Coronary artery (tissue), 2 donors: ENCODE measurements at regions not wholly inside any gene's neighbourhood (a gene's known extent, or its start where the extent isn't known, plus 50 kb on each side); places are given as distances from the start of the nearest gene placed in this dataset.
A peak's percentile ranks its signal among the peaks of the same experiment; 100 is the strongest.

Experiments used
- DNase-seq: peaks from one replicate; pipeline ENCODE4 v3.0.0-alpha.2; 2017; ENCODE audit warnings: low spot score
- H3K27ac ChIP-seq, 2 donors: fragments of 200-600 bp; sonication (generic); one replicate each; pipeline ENCODE4 v1.5.1; 2016 to 2019
- H3K4me3 ChIP-seq: fragments of 200-600 bp; sonication (generic); 2 replicates; pipeline ENCODE4 v1.5.1; 2016; ENCODE audit warnings: mild to moderate bottlenecking, moderate library complexity
- TF ChIP-seq, protein P1 (sequence below): fragments of 200-600 bp; sonication (generic); IDR thresholded peaks from one replicate; pipeline ENCODE4 v1.5.1; 2019; ENCODE audit warnings: antibody characterized with exemption

DNA sequence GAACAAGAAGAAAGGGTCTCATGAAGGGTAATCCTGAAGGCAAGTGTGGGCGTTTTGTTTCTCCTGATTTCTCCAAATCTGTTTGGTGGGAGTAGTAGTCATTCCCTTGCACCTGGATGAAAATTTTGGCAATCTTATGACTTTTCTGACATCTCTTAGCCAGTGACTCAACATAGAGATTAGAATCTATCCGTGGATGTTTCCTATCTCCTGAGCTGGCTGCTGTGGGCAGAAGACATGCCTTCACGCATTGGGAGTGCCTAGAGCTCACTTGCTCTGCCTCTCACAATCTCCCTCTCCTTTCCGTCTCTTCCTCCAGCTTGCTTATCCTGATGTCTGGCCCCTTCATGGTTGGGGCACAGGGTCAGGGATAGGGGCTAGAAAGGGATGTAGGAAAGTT, 174.2 kb upstream of the NFIA start:
- Histone ChIP-seq H3K4me3 (no peak overlapping the region), H3K27ac (no peak overlapping the region)
- TF ChIP-seq, protein P1, sequence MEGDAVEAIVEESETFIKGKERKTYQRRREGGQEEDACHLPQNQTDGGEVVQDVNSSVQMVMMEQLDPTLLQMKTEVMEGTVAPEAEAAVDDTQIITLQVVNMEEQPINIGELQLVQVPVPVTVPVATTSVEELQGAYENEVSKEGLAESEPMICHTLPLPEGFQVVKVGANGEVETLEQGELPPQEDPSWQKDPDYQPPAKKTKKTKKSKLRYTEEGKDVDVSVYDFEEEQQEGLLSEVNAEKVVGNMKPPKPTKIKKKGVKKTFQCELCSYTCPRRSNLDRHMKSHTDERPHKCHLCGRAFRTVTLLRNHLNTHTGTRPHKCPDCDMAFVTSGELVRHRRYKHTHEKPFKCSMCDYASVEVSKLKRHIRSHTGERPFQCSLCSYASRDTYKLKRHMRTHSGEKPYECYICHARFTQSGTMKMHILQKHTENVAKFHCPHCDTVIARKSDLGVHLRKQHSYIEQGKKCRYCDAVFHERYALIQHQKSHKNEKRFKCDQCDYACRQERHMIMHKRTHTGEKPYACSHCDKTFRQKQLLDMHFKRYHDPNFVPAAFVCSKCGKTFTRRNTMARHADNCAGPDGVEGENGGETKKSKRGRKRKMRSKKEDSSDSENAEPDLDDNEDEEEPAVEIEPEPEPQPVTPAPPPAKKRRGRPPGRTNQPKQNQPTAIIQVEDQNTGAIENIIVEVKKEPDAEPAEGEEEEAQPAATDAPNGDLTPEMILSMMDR: no peak
- no peak for DNase-seq

DNA sequence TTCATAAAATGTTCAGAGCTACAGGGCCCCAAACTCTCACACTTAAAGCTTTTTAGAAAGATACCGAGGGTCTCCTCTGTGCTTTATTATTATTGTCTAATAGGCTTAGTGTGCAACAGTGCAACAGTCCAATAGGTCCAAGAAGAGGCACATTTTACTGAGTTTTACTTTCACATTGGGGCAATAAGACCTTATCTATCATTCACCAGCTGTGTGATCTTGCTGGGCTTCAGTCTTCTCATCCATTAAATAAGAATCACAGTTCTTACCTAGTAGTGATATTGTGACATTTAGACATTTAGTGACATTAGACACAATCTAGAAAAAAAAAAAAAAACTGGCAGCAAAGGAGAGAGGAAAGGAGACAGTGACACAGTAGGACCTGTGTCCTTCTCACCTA, 175.8 kb upstream of the NFIA start:
- no peak for DNase-seq
- TF ChIP-seq, protein P1: no peak
- no peak overlapping the region for H3K27ac ChIP-seq
- no peak overlapping the region for H3K4me3 ChIP-seq

DNA sequence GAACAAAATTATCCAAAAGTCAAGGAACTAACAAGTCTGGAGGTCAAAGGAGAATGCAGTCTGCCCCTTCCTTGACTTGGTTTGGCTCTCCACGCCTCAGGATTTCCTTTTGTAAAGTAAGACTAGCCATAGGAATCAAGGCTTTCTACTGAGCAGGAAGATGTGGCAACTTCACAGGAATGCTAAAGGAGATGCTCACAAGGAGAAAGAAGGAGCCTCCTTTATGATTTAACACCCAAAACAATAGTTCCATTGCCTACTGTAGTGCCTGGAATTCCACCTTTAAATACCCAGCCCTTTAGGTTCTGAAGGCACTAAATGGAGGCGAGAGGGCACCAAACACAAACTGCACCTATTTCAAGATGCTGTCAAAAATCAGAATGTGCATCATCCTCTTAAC, 176.3 kb upstream of the NFIA start:
- TF ChIP-seq, protein P1: no peak
- H3K27ac ChIP-seq: no peak overlapping the region
- no peak for DNase-seq
- no peak overlapping the region for H3K4me3 ChIP-seq

DNA sequence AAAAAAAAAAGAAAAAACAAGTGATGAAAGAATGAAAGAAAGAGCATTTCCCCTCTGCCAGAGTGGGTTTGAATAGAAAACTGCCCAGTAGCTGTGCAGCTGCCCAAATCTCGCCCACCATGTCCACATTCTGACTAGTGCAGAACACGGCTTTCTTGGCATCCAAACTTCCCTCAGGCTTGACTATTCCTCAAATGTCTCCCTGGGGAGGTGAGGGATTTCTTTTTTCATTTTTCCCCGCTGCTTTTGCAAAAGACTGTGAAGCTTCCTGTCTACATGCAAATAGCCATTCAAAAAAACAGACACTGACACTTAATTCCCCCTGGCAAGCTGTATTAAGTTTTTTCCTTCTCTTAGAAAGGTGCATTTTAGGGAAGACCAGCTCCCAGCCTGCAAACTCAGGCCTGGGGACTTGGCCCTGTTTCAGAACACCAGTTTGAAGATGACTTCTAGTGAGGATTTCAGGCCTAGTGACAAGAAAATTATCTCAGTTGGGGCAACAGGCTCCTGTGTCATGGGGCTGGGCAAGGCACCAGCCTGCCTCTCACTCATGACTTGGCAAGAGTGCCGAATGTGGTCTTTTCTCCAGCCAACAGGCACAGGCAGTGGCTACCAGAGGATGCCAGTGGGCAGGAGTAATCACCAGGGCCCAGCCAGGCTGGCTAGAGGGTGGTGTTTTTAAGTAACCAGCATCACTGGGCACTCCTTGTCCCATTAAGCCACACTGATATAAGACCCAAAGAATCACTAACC, 178.1 kb upstream of the NFIA start:
- peak overlapping the region; percentile 51 to 91 for H3K27ac ChIP-seq
- H3K4me3 ChIP-seq: no peak overlapping the region
- TF ChIP-seq, protein P1: no peak
- DNase-seq: no peak

DNA sequence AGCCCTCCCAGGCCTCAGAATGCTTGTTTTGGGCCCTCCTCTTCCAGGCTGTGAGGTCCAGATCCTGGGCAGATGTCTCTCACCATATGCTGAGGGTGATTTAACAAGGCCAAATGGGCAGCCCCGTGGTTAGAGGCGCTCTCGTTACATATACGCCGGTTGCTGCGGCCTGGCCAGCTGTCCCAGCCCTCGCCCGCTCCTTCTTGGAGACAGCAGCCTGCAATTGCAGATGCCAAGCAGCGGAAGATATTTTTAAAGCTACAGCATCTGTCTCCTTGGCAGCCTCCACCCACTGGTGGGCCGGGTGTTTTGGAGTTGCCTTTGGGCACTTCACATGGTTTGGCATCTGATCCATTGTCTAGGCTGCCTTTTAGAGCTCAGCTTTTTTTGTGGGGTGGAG, 178.8 kb upstream of the NFIA start:
- peak overlapping the region; percentile 13 for H3K4me3 ChIP-seq
- TF ChIP-seq, protein P1: no peak
- DNase-seq: no peak
- peak overlapping the region; percentile 51 to 91 for H3K27ac ChIP-seq

DNA sequence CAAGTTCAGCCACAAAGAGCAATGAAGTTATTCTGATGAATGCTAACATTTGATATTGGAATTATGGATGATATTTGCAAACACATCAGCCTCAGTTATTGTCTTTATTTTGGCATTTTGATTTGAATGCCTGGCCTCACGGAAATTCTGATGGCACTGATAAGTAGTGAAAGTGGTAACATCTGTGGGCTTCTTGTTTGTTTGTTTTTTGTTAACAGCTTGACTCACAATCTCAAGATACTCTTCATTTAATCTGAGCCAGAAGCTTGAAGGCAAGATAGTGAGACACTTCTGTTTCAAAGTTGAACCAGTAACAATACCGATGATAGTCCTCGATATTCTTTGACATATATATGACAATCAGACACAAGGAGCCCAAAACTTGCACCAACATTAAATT, 182.9 kb upstream of the NFIA start:
- Histone ChIP-seq H3K27ac (no peak overlapping the region), H3K4me3 (no peak overlapping the region)
- TF ChIP-seq, protein P1: no peak
- DNase-seq: no peak

DNA sequence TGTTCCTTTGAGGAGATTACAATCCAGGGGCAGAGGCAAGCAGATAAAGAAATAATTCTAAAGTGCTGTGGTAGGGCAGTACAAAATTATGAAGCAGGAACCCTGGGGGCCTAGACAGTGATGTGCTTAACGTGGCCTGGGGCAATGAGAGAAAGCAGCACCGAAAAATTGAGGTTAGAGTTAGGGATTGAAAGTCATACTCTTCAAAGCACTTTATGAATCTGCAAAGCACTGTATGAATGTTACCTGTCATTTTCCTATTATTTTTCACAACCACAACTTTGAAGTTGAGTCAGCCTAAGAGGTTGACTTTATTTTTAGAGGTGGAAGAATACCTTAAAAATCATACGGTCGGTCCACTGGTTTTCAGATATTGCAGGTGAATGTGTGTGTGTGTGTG, 183.4 kb upstream of the NFIA start:
- Histone ChIP-seq H3K27ac (no peak overlapping the region), H3K4me3 (no peak overlapping the region)
- TF ChIP-seq, protein P1: no peak
- no peak for DNase-seq
